H9 (cell line): ENCODE measurements at regions not wholly inside any gene's neighbourhood (a gene's known extent, or its start where the extent isn't known, plus 50 kb on each side); places are given as distances from the start of the nearest gene placed in this dataset.

Experiments
- DNase-seq: peaks from one replicate; pipeline ENCODE4 v3.0.0-alpha.2; 2017
- H2AFZ ChIP-seq: one replicate; pipeline ENCODE4 v1.6.1; 2013; ENCODE audit warnings: mild to moderate bottlenecking, low read length, control low read depth, moderate library complexity
- H2AK5ac ChIP-seq: 2 replicates; pipeline ENCODE4 v1.6.1; 2013; ENCODE audit warnings: low read length, control low read depth, mixed read lengths; ENCODE audit not compliant: insufficient read length
- H2BK120ac ChIP-seq: one replicate; pipeline ENCODE4 v1.6.1; 2013; ENCODE audit warnings: low read depth, mild to moderate bottlenecking, low read length, control low read depth, inconsistent platforms; ENCODE audit not compliant: poor library complexity, severe bottlenecking
- H2BK12ac ChIP-seq: 2 replicates; pipeline ENCODE4 v1.6.1; 2013; ENCODE audit warnings: low read length, control low read depth, mixed read lengths, low read depth; ENCODE audit not compliant: insufficient read length
- H2BK15ac ChIP-seq: 2 replicates; pipeline ENCODE4 v1.6.1; 2013; ENCODE audit warnings: low read depth, low read length, control low read depth
- H2BK20ac ChIP-seq: one replicate; pipeline ENCODE4 v1.6.1; 2013; ENCODE audit warnings: low read depth, mild to moderate bottlenecking, low read length, control low read depth, inconsistent platforms; ENCODE audit not compliant: poor library complexity, severe bottlenecking
- H2BK5ac ChIP-seq: 2 replicates; pipeline ENCODE4 v1.6.1; 2013; ENCODE audit warnings: low read length, control low read depth, mixed read lengths; ENCODE audit not compliant: insufficient read length
- H3K14ac ChIP-seq: 2 replicates; pipeline ENCODE4 v1.6.1; 2013; ENCODE audit warnings: low read length, control low read depth; ENCODE audit not compliant: insufficient read depth
- H3K18ac ChIP-seq: 2 replicates; pipeline ENCODE4 v1.6.1; 2013; ENCODE audit warnings: low read depth, mild to moderate bottlenecking, mixed read lengths, low read length, control low read depth; ENCODE audit not compliant: insufficient read length
- H3K23ac ChIP-seq: 2 replicates; pipeline ENCODE4 v1.6.1; 2013; ENCODE audit warnings: low read length, control low read depth, mixed read lengths, low read depth; ENCODE audit not compliant: insufficient read length
- H3K23me2 ChIP-seq: 2 replicates; pipeline ENCODE4 v1.6.1; 2013; ENCODE audit warnings: low read depth, mild to moderate bottlenecking, mixed read lengths, low read length, control low read depth; ENCODE audit not compliant: insufficient read length, poor library complexity, severe bottlenecking
- H3K27ac ChIP-seq: 2 replicates; pipeline ENCODE4 v1.5.1; 2013; ENCODE audit warnings: low read length, control low read depth, mixed read lengths, low read depth; ENCODE audit not compliant: insufficient read length
- H3K27me3 ChIP-seq: 2 replicates; pipeline ENCODE4 v1.6.1; 2013; ENCODE audit warnings: low read length, control low read depth, inconsistent platforms; ENCODE audit not compliant: insufficient read depth
- H3K4ac ChIP-seq: 2 replicates; pipeline ENCODE4 v1.6.1; 2013; ENCODE audit warnings: low read depth, mild to moderate bottlenecking, control low read depth, inconsistent platforms, low read length, moderate library complexity
- H3K4me1 ChIP-seq: 2 replicates; pipeline ENCODE4 v1.6.1; 2013; ENCODE audit warnings: low read length, control low read depth, inconsistent platforms; ENCODE audit not compliant: insufficient read depth
- H3K4me2 ChIP-seq: 2 replicates; pipeline ENCODE4 v1.6.1; 2013; ENCODE audit warnings: low read length, control low read depth, mixed read lengths; ENCODE audit not compliant: insufficient read length, insufficient read depth
- H3K56ac ChIP-seq: 2 replicates; pipeline ENCODE4 v1.6.1; 2013; ENCODE audit warnings: low read depth, mild to moderate bottlenecking, mixed read lengths, low read length, control low read depth; ENCODE audit not compliant: insufficient read length
- H3K79me1 ChIP-seq: 2 replicates; pipeline ENCODE4 v1.6.1; 2013; ENCODE audit warnings: low read depth, mild to moderate bottlenecking, moderate library complexity, low read length, control low read depth, inconsistent platforms; ENCODE audit not compliant: insufficient read depth, poor library complexity, severe bottlenecking
- H3K79me2 ChIP-seq: 2 replicates; pipeline ENCODE4 v1.6.1; 2013; ENCODE audit warnings: low read length, control low read depth, inconsistent platforms; ENCODE audit not compliant: insufficient read depth
- H3K9ac ChIP-seq: 2 replicates; pipeline ENCODE4 v1.6.1; 2013; ENCODE audit warnings: low read length, control low read depth, mixed read lengths; ENCODE audit not compliant: insufficient read length; ENCODE audit errors: extremely low read depth
- H3K9me3 ChIP-seq: one replicate; pipeline ENCODE4 v1.6.1; 2013; ENCODE audit warnings: low read depth, low read length, inconsistent platforms; ENCODE audit not compliant: control insufficient read depth
- H3T11ph ChIP-seq: one replicate; pipeline ENCODE4 v1.6.1; 2013; ENCODE audit warnings: mild to moderate bottlenecking, low read length, control low read depth, inconsistent platforms
- H4K20me1 ChIP-seq: one replicate; pipeline ENCODE4 v1.6.1; 2013; ENCODE audit not compliant: control insufficient read depth, insufficient read length, insufficient read depth
- H4K5ac ChIP-seq: 2 replicates; pipeline ENCODE4 v1.6.1; 2013; ENCODE audit warnings: low read depth, mild to moderate bottlenecking, mixed read lengths, low read length, control low read depth; ENCODE audit not compliant: insufficient read length
- H4K8ac ChIP-seq: replicated peaks from 2 replicates; pipeline ENCODE4 v1.6.1; 2013; ENCODE audit warnings: low read length, control low read depth, mixed read lengths, low read depth; ENCODE audit not compliant: insufficient read length
- H4K91ac ChIP-seq: 2 replicates; pipeline ENCODE4 v1.6.1; 2013; ENCODE audit warnings: low read depth, mild to moderate bottlenecking, moderate library complexity, mixed read lengths, low read length, control low read depth; ENCODE audit not compliant: insufficient read length
- H3K27ac Mint-ChIP-seq, 3 experiments: 2 replicates in 2 of 3; 3 replicates in 1 of 3; pipeline ENCODE4 v1.8.0; 2020 to 2021; ENCODE audit warnings: mixed read lengths in 3 of 3, mild to moderate bottlenecking in 1 of 3, moderate library complexity in 1 of 3
- H3K27me3 Mint-ChIP-seq: 2 replicates; pipeline ENCODE4 v1.8.0; 2021; ENCODE audit warnings: low read depth, mild to moderate bottlenecking, moderate library complexity, mixed read lengths
- H3K36me3 Mint-ChIP-seq, 3 experiments: 2 replicates in 2 of 3; 3 replicates in 1 of 3; pipeline ENCODE4 v1.8.0; 2020 to 2021; ENCODE audit warnings: low read depth in 3 of 3, mixed read lengths in 3 of 3; ENCODE audit not compliant: insufficient read depth in 1 of 3
- H3K4me1 Mint-ChIP-seq, 2 experiments: 2 replicates each; pipeline ENCODE4 v1.8.0; 2020; ENCODE audit warnings: mixed read lengths in 2 of 2
- H3K4me3 Mint-ChIP-seq, 2 experiments: 2 replicates in 1 of 2; 3 replicates in 1 of 2; pipeline ENCODE4 v1.8.0; 2020 to 2021; ENCODE audit warnings: mild to moderate bottlenecking in 2 of 2, mixed read lengths in 2 of 2, moderate library complexity in 1 of 2
- H3K9me3 Mint-ChIP-seq, 2 experiments: 2 replicates in 1 of 2; 3 replicates in 1 of 2; pipeline ENCODE4 v1.8.0; 2020; ENCODE audit warnings: mild to moderate bottlenecking in 2 of 2, mixed read lengths in 2 of 2, moderate library complexity in 1 of 2
- CTCF ChIP-seq: fragments of 200-600 bp; sonication (generic); conservative IDR thresholded peaks from 3 replicates; pipeline ENCODE4 v1.8.0; 2021; ENCODE audit warnings: antibody characterized with exemption, mild to moderate bottlenecking
- WGBS: extraction: QIAGEN DNeasy Blood & Tissue Kit; methylation state at CpG from one replicate; pipeline ENCODE4 v1.1.7; 2013; ENCODE audit warnings: missing lambda C conversion rate, low lambda C conversion rate, mixed read lengths; ENCODE audit not compliant: insufficient read length; ENCODE audit errors: extremely low coverage; 5-methylcytosine and 5-hydroxymethylcytosine counted together

- Histone ChIP-seq H3K23me2 (no peaks in the 10 kb centered on the region), H3K56ac (no peak overlapping the region), H4K91ac (no peak overlapping the region), H3K14ac (no peak overlapping the region), H3K27ac (no peak overlapping the region), H3K79me2 (no peaks in the 10 kb centered on the region), H3K23ac (no peak overlapping the region), H4K8ac (no peak overlapping the region), H3K27me3 (no peaks in the 10 kb centered on the region), H3K79me1 (no peaks in the 10 kb centered on the region), H2AFZ (no peak overlapping the region), H4K5ac (no peak overlapping the region), H3T11ph (no peak overlapping the region), H2BK12ac (no peak overlapping the region), H2BK120ac (no peak overlapping the region), H2AK5ac (no peak overlapping the region), H3K4me1 (no peaks in the 10 kb centered on the region), H3K4ac (no peak overlapping the region), H3K9ac (no peak overlapping the region), H4K20me1 (no peaks in the 10 kb centered on the region), H3K9me3 (no peaks in the 10 kb centered on the region), H2BK20ac (no peak overlapping the region), H3K18ac (no peak overlapping the region), H2BK15ac (no peak overlapping the region), H2BK5ac (no peak overlapping the region), H3K4me2 (no peak overlapping the region)
- Mint-ChIP-seq H3K4me3 (no peak overlapping the region), H3K27me3 (no peaks in the 10 kb centered on the region), H3K9me3 (peaks cover 3 to 4% of the 10 kb centered on the region in 2 experiments; a peak in 2 of 5 replicates), H3K4me1 (peaks cover 3 to 6% of the 10 kb centered on the region in 2 experiments), H3K36me3 (peaks cover 2 to 5% (median 3%) of the 10 kb centered on the region in 3 experiments; a peak in 4 of 7 replicates), H3K27ac (no peak overlapping the region; a peak in 1 of 7 replicates)
- no peak for TF ChIP-seq CTCF
- DNase-seq, result no peak
- WGBS, result no CpG with 5 or more reads among the region's 2 CpGs
Observed at GRCh38 chr2:221833966-221834365, 261.9 kb upstream of the EPHA4 start.
